ENCODE measurements at regions not wholly inside any gene's neighbourhood (a gene's known extent, or its start where the extent isn't known, plus 50 kb on each side); places are given as distances from the start of the nearest gene placed in this dataset.

DNA sequence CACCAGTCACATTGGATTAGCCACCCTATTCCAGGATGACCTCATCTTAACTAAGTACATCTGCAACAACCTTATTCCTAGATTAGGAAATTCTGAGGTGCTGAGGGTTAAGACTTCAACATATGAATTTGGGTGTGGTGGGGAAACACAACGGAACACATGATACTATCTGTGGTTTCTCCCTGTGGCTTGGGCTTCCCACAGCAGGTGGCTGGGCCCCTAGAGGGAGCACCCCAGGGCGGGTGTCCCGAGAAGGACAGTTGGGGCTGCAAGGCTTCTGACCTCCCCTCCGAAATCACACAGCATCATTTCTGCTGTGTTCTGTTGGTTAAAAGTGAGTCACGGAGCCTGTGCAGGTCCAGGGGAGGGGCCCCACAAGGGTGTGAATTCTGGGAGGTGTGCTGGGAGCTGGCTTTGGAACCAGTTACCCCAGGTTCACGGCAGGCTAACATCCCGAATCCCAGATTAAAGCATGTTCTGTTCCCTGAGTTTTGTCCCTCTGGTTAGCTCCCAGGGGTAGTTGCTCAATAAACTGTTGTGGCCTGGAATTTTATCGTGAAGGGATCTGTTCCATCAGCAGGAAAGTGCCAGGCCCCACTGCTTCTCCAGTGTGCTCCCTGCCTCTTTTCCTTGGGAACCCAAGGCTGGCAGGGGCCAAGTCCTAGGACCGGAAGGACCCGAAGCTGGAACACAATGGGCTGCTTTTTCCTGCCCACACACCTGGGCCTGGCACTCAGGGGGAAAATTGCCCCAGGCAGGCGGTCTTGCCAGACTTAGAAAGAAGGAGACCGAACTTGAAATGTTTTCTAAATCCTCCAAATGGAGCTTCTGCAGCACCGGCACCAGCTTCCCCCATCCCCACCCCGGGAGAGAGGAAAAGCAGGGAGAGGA is 154.0 kb upstream of the WNT4 start:
- TF ChIP-seq POLR2A (IDR thresholded peaks at IDR 0.05; ENCODE audit: low read depth, low read length), result no peak
- no peak for DNase-seq (ENCODE audit: insufficient read length, low spot score)
- no peak for FAIRE-seq

- TF ChIP-seq POLR2A (IDR thresholded peaks at IDR 0.05; ENCODE audit: low read depth, low read length), result no peak
Observed at GRCh38 chr1:22297999-22298398, 153.7 kb upstream of the ZBTB40 start.

GRCh38 chr1:22303816-22304215 is 147.8 kb upstream of the ZBTB40 start:
- FAIRE-seq (no peak), DNase-seq (ENCODE audit: insufficient read length, low spot score) (no peak)
- no peak for TF ChIP-seq POLR2A (IDR thresholded peaks at IDR 0.05; ENCODE audit: low read depth, low read length)

More at GRCh38 chr1:22297999-22298398, 153.7 kb upstream of the ZBTB40 start:
- no peak for DNase-seq (ENCODE audit: insufficient read length, low spot score)
- no peak for FAIRE-seq

DNA sequence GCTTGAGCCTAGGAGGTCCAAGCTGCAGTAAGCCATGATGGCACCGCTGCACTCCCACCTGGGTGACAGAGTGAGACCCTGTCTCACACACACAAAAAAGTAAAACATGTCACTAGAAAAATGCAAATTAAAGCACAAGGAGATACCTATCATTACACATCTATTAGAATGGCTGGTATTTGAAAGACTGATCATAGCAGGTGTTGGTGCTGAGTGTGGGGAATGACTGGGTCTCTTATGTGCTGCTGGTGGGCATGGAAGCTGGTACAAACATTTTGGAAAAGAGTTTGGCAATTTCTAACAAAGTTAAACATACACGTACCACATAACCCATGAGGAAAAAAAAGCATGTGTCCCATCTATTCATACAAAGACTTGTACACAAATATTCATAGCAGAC is 142.1 kb upstream of the ZBTB40 start:
- no peak for DNase-seq (ENCODE audit: insufficient read length, low spot score)
- FAIRE-seq, result no peak
- TF ChIP-seq POLR2A (IDR thresholded peaks at IDR 0.05; ENCODE audit: low read depth, low read length), result no peak

GRCh38 chr1:22311461-22311860 is 140.2 kb upstream of the ZBTB40 start:
- FAIRE-seq (no peak), DNase-seq (ENCODE audit: insufficient read length, low spot score) (no peak)
- TF ChIP-seq POLR2A (IDR thresholded peaks at IDR 0.05; ENCODE audit: low read depth, low read length), result no peak

GRCh38 chr1:22313321-22313720 is 138.3 kb upstream of the ZBTB40 start:
- no peak for TF ChIP-seq POLR2A (IDR thresholded peaks at IDR 0.05; ENCODE audit: low read depth, low read length)
- FAIRE-seq (no peak), DNase-seq (ENCODE audit: insufficient read length, low spot score) (no peak)

- no peak for TF ChIP-seq POLR2A (IDR thresholded peaks at IDR 0.05; ENCODE audit: low read depth, low read length)
- FAIRE-seq, result no peak
- no peak for DNase-seq (ENCODE audit: insufficient read length, low spot score)
Observed at GRCh38 chr1:22314706-22315105, 136.9 kb upstream of the ZBTB40 start.

GRCh38 chr1:22315315-22316078 is 136.2 kb upstream of the ZBTB40 start:
- FAIRE-seq (no peak), DNase-seq (ENCODE audit: insufficient read length, low spot score) (no peak)
- TF ChIP-seq POLR2A (IDR thresholded peaks at IDR 0.05; ENCODE audit: low read depth, low read length), result no peak

DNA sequence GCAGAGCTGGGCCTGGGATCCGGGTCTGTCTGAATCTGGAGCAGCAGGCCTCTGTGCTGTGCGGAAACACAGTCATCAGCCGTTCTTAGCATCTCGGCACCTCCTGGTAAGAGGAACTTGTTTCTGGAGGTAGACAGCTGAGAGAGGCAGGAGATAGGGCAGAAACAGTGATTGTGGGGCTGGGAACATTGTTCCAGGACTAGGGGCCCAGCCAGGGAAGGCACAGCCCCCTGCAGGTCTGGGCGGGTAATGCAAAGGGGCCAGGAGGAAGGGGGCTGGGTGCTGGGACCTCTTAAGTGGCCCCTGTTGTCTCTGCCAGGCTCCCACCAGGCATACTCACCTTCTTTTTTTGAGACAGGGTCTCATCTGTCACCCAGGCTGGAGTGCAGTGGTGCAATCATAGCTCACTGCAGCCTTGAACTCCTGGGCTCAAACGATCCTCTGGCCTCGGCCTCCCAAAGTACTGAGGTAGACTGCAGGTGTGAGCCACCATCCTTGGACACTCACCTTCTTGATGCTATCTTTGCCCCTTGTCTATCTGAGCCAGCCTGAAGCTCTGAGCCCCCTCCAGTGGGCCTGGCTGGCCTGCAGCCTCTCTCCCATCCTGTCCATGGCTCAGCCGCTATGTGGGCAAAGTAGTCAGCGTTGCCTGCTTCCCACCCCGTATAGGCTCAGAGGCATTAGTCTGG is 134.3 kb upstream of the ZBTB40 start:
- no peak for TF ChIP-seq POLR2A (IDR thresholded peaks at IDR 0.05; ENCODE audit: low read depth, low read length)
- DNase-seq (ENCODE audit: insufficient read length, low spot score), result peak; percentile 31
- FAIRE-seq, result no peak

DNA sequence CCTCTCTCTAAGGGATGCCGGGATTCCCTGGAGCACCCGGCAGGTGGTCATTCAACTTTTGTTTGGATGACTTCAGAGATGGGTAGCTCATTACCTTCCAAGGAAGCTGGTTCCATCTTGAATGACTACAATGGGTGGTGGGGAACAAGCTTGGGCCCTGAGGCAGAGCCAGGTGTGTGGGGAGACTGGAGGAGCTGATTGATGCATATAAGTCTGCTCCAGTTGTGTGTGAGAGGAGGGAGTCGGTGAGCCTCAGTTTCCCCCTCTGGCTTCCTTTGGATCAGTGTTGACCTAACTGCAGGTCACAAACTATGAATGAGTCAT is 133.8 kb upstream of the ZBTB40 start:
- DNase-seq (ENCODE audit: insufficient read length, low spot score) (no peak), FAIRE-seq (no peak)
- TF ChIP-seq POLR2A (IDR thresholded peaks at IDR 0.05; ENCODE audit: low read depth, low read length), result no peak

GRCh38 chr1:22318279-22318981 is 133.2 kb upstream of the ZBTB40 start:
- TF ChIP-seq POLR2A (IDR thresholded peaks at IDR 0.05; ENCODE audit: low read depth, low read length), result no peak
- FAIRE-seq (no peak), DNase-seq (ENCODE audit: insufficient read length, low spot score) (no peak)

DNA sequence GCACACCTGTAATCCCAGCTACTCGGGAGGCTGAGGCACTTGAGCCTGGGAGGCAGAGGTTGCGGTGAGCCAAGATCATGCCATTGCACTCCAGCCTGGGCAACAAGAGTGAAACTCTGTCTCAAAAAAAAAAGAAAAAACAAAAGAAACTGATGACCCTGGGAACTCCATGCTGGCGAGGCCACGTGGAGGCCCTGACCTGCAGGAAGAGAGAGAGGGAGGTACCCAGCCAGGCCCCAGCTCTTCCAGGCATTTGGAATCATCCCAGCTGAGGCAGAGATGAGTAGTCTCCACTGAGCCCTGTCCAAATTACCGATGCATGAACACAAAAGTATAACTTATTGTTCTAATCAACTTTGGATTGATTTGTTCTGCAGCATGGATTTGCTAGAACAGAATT is 132.0 kb upstream of the ZBTB40 start:
- no peak for DNase-seq (ENCODE audit: insufficient read length, low spot score)
- TF ChIP-seq POLR2A (IDR thresholded peaks at IDR 0.05; ENCODE audit: low read depth, low read length), result no peak
- no peak for FAIRE-seq

GRCh38 chr1:22320587-22321344 is 130.9 kb upstream of the ZBTB40 start:
- FAIRE-seq (no peak), DNase-seq (ENCODE audit: insufficient read length, low spot score) (no peak)
- TF ChIP-seq POLR2A (IDR thresholded peaks at IDR 0.05; ENCODE audit: low read depth, low read length), result no peak
